Neural progenitor cell (in vitro differentiated cells): ENCODE measurements at regions not wholly inside any gene's neighbourhood (a gene's known extent, or its start where the extent isn't known, plus 50 kb on each side); places are given as distances from the start of the nearest gene placed in this dataset.

Source experiments
- CTCF ChIP-seq: fragments of 200-600 bp; sonication (generic); IDR thresholded peaks from 2 replicates; pipeline ENCODE4 v1.5.1; 2017; ENCODE audit warnings: antibody characterized with exemption, mild to moderate bottlenecking
- EZH2 ChIP-seq: fragments of 200-600 bp; sonication (generic); IDR thresholded peaks from 2 replicates; pipeline ENCODE4 v1.6.1; 2017; ENCODE audit warnings: antibody characterized with exemption, mild to moderate bottlenecking, moderate library complexity

- TF ChIP-seq CTCF (no peak), EZH2 (no peak)
Measured at GRCh38 chr9:11088821-11089374, 476.1 kb upstream of the PTPRD start.
